ENCODE measurements at regions not wholly inside any gene's neighbourhood (a gene's known extent, or its start where the extent isn't known, plus 50 kb on each side); places are given as distances from the start of the nearest gene placed in this dataset.

- Histone ChIP-seq H3K27ac (no peak overlapping the region), H3K4me1 (replicated peaks in 1 of 2) (no peaks in the 10 kb centered on the region), H3K27me3 (no peaks in the 10 kb centered on the region), H3K4me3 (no peak overlapping the region), H3K36me3 (replicated peaks in 1 of 2) (no peaks in the 10 kb centered on the region), H3K9me3 (replicated peaks in 1 of 3) (no peaks in the 10 kb centered on the region)
- TF ChIP-seq CTCF (IDR thresholded peaks at IDR 0.05), result no peak
- no peak for TF ChIP-seq POLR2A (IDR thresholded peaks at IDR 0.05)
- 62 to 80% (median 72%) methylated on average over 5 of the region's 5 CpGs for WGBS, 4 donors
- intact Hi-C loops (cut with DNase I), result no loop called here
- DNase-seq, result no peak
Observed at GRCh38 chr5:163730206-163730756, 224.9 kb downstream of the MAT2B start.

GRCh38 chr5:163731256-163731655 lies 225.8 kb downstream of the MAT2B start:
- WGBS, 4 donors, result 61 to 73% (median 69%) methylated on average over 2 of the region's 2 CpGs
- intact Hi-C loops (cut with DNase I), result no loop called here
- Histone ChIP-seq H3K4me3 (no peak overlapping the region), H3K27ac (no peak overlapping the region), H3K4me1 (replicated peaks in 1 of 2) (no peaks in the 10 kb centered on the region), H3K36me3 (replicated peaks in 1 of 2) (no peaks in the 10 kb centered on the region), H3K9me3 (replicated peaks in 1 of 3) (no peaks in the 10 kb centered on the region), H3K27me3 (no peaks in the 10 kb centered on the region)
- TF ChIP-seq POLR2A (IDR thresholded peaks at IDR 0.05) (no peak), CTCF (IDR thresholded peaks at IDR 0.05) (no peak)
- DNase-seq, result no peak

GRCh38 chr5:163735069-163735468 lies 229.7 kb downstream of the MAT2B start:
- H3K27me3 ChIP-seq, result no peaks in the 10 kb centered on the region
- H3K27ac ChIP-seq, result no peak overlapping the region
- H3K4me1 ChIP-seq (replicated peaks in 1 of 2), result no peaks in the 10 kb centered on the region
- H3K4me3 ChIP-seq, result no peak overlapping the region
- 71 to 80% (median 76%) methylated on average over 4 of the region's 4 CpGs for WGBS, 4 donors
- no peak for TF ChIP-seq POLR2A (IDR thresholded peaks at IDR 0.05)
- TF ChIP-seq CTCF (IDR thresholded peaks at IDR 0.05), result no peak
- no peaks in the 10 kb centered on the region for H3K9me3 ChIP-seq (replicated peaks in 1 of 3)
- H3K36me3 ChIP-seq (replicated peaks in 1 of 2), result no peaks in the 10 kb centered on the region
- intact Hi-C loops (cut with DNase I), result no loop called here
- no peak for DNase-seq

- intact Hi-C loops (cut with DNase I), result no loop called here
- Histone ChIP-seq H3K4me3 (no peak overlapping the region), H3K36me3 (replicated peaks in 1 of 2) (no peaks in the 10 kb centered on the region), H3K27me3 (no peaks in the 10 kb centered on the region), H3K4me1 (replicated peaks in 1 of 2) (no peaks in the 10 kb centered on the region), H3K9me3 (replicated peaks in 1 of 3) (no peaks in the 10 kb centered on the region), H3K27ac (no peak overlapping the region)
- TF ChIP-seq CTCF (IDR thresholded peaks at IDR 0.05) (no peak), POLR2A (IDR thresholded peaks at IDR 0.05) (no peak)
- WGBS, 4 donors, result 58 to 77% (median 61%) methylated on average over 2 of the region's 2 CpGs
- no peak for DNase-seq
Observed at GRCh38 chr5:163747586-163747985, 242.2 kb downstream of the MAT2B start.
